ENCODE measurements at regions not wholly inside any gene's neighbourhood (a gene's known extent, or its start where the extent isn't known, plus 50 kb on each side); places are given as distances from the start of the nearest gene placed in this dataset.

DNA sequence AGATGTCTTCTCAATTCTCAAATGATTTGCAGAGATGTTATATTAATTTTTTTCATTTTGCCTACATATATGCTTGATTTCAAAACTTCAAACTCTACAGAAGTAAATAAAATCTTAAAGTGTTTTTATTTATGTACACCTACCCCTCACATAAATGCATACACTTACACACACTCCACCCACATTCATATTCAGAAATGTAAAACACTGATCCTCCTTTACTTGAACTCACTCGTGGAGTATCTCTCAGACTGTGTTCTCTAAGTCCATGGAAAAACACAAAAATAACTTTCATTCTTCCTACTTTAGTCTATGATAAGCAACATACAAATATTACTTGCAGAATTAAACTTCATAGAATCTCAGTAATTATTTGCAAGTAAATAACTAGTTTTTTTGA lies 209.1 kb upstream of the RBMS1 start:
- no peaks in the 10 kb centered on the region for H3K36me3 Mint-ChIP-seq (ENCODE audit: insufficient read depth)
- H3K4me3 Mint-ChIP-seq, result no peak overlapping the region
- DNase-seq (ENCODE audit: low spot score in 2 of 2), result no peak
- no peak overlapping the region for H3K27ac Mint-ChIP-seq (ENCODE audit: low read depth)
- ATAC-seq (replicated peaks; ENCODE audit: extremely low read depth, poor library complexity, severe bottlenecking), result no peak
- peaks cover 15% of the 10 kb centered on the region for H3K27me3 Mint-ChIP-seq
- H3K4me1 Mint-ChIP-seq, result peaks cover 13% of the 10 kb centered on the region
- H3K9me3 Mint-ChIP-seq, result no peaks in the 10 kb centered on the region

DNA sequence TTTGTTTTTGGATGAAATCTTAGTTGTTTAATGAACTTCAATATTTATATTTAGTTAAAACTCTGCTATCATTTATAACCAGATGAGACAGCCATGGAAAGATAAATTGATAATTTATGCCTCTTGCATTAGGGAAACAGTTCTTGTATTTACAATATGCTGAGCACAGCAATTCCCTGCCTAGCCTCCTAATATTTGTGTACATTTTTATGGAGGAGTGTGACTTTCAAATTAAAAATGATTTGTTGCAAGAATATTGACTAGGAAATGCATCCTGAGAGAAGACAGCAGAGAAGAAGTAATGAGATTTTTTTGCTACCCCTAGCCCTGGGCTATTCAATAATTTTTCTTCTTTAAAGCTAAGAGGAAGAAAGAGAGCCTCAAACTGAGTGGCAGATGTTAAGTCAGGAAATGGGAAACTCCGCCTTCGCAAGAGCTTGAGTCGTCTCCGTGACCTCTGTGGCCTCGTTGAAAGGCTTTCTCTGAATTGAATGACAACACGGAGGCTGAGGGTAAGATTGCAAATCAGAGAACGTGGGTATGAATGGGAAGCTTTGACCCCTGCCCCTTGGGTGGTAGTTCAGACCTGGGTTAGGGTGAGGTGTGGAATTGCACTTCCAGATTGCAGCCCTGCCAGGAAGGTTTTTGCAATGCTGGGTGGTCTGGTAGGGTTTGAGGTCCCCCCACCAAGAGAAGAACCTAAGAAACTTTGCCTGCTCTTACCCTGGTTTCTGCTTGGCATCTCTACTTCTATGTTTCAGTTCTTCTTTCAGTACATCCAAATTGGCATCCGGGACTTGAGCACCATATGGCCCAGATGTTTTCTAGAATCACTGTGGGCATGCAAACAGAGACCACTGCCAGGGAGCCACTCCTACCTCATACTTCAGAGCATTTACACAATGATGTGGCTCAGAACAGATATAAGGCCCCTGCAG lies 210.3 kb upstream of the RBMS1 start:
- no peak overlapping the region for H3K27ac Mint-ChIP-seq (ENCODE audit: low read depth)
- DNase-seq (ENCODE audit: low spot score in 2 of 2), result no peak
- peaks cover 13% of the 10 kb centered on the region for H3K4me1 Mint-ChIP-seq
- H3K9me3 Mint-ChIP-seq, result no peaks in the 10 kb centered on the region
- no peaks in the 10 kb centered on the region for H3K36me3 Mint-ChIP-seq (ENCODE audit: insufficient read depth)
- peaks cover 18% of the 10 kb centered on the region for H3K27me3 Mint-ChIP-seq
- peak; percentile 6 for ATAC-seq (replicated peaks; ENCODE audit: extremely low read depth, poor library complexity, severe bottlenecking)
- H3K4me3 Mint-ChIP-seq, result no peak overlapping the region

DNA sequence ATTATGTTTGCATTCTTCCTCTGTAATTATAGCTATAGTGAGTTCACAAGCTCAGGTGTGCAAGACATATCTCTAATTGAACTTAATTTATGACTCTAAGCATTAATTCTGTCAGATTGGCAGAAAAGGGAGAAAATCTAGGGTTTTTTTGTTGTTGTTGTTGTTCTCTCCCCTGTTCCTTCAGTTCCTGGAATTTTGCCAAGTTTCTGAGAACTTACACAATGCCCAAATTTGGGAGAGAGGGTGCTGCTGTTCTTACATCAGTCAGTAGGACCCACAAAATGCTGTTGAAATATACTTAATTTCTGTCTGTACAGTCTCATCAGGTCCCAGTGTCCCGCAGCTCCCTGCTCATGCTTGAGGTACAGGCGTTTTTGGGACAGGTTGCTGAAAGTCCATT lies 221.8 kb upstream of the RBMS1 start:
- no peak for ATAC-seq (replicated peaks; ENCODE audit: extremely low read depth, poor library complexity, severe bottlenecking)
- no peak for DNase-seq (ENCODE audit: low spot score in 2 of 2)
- H3K36me3 Mint-ChIP-seq (ENCODE audit: insufficient read depth), result no peaks in the 10 kb centered on the region
- H3K9me3 Mint-ChIP-seq, result no peaks in the 10 kb centered on the region
- no peaks in the 10 kb centered on the region for H3K4me1 Mint-ChIP-seq
- H3K27ac Mint-ChIP-seq (ENCODE audit: low read depth), result no peak overlapping the region
- H3K4me3 Mint-ChIP-seq, result no peak overlapping the region
- H3K27me3 Mint-ChIP-seq, result peaks cover 49% of the 10 kb centered on the region

DNA sequence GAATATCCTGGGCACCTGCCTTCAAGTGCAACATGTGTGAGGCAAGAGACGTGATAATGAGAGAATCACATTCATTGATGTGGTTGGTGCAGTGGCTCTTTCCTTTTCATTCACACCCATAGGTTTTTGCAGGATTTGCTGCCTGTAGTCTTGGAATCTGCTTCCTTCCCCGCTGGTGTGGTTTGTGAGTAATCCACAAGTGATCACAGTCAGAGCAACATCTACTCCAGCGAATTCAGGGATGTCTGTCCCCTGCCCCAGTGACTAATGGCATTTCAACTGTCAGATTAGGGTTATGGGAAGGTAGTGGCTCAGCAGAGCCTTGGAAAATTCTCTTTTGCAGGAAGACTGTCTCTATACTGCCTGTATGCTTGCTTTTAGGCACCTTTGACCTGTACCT lies 225.5 kb upstream of the RBMS1 start:
- no peaks in the 10 kb centered on the region for H3K4me1 Mint-ChIP-seq
- no peak overlapping the region for H3K27ac Mint-ChIP-seq (ENCODE audit: low read depth)
- peaks cover 48% of the 10 kb centered on the region for H3K27me3 Mint-ChIP-seq
- H3K4me3 Mint-ChIP-seq, result no peak overlapping the region
- DNase-seq (ENCODE audit: low spot score in 2 of 2) (no peak), ATAC-seq (replicated peaks; ENCODE audit: extremely low read depth, poor library complexity, severe bottlenecking) (no peak)
- H3K9me3 Mint-ChIP-seq, result no peaks in the 10 kb centered on the region
- no peaks in the 10 kb centered on the region for H3K36me3 Mint-ChIP-seq (ENCODE audit: insufficient read depth)

DNA sequence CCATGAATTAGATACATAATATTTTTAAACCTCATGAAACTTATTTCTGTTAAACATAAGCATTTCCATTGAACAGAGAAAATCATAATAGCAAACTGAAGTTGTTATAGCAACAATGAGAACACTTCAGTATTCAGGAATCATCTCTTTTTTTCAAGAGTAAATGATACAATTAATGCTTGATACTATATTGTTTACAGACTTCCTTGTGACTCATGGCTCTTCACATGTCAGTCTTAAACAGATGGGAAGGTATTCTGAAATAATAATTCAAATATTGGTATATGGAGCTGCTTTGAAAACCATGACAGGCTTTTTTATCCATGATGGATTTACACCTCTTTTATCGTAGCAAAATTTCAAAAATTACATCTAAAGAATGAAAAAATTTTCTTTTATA lies 226.5 kb upstream of the RBMS1 start:
- no peak for DNase-seq (ENCODE audit: low spot score in 2 of 2)
- no peak overlapping the region for H3K27ac Mint-ChIP-seq (ENCODE audit: low read depth)
- peaks cover 54% of the 10 kb centered on the region for H3K27me3 Mint-ChIP-seq
- H3K4me3 Mint-ChIP-seq, result no peak overlapping the region
- H3K9me3 Mint-ChIP-seq, result no peaks in the 10 kb centered on the region
- no peaks in the 10 kb centered on the region for H3K4me1 Mint-ChIP-seq
- H3K36me3 Mint-ChIP-seq (ENCODE audit: insufficient read depth), result no peaks in the 10 kb centered on the region
- no peak for ATAC-seq (replicated peaks; ENCODE audit: extremely low read depth, poor library complexity, severe bottlenecking)

DNA sequence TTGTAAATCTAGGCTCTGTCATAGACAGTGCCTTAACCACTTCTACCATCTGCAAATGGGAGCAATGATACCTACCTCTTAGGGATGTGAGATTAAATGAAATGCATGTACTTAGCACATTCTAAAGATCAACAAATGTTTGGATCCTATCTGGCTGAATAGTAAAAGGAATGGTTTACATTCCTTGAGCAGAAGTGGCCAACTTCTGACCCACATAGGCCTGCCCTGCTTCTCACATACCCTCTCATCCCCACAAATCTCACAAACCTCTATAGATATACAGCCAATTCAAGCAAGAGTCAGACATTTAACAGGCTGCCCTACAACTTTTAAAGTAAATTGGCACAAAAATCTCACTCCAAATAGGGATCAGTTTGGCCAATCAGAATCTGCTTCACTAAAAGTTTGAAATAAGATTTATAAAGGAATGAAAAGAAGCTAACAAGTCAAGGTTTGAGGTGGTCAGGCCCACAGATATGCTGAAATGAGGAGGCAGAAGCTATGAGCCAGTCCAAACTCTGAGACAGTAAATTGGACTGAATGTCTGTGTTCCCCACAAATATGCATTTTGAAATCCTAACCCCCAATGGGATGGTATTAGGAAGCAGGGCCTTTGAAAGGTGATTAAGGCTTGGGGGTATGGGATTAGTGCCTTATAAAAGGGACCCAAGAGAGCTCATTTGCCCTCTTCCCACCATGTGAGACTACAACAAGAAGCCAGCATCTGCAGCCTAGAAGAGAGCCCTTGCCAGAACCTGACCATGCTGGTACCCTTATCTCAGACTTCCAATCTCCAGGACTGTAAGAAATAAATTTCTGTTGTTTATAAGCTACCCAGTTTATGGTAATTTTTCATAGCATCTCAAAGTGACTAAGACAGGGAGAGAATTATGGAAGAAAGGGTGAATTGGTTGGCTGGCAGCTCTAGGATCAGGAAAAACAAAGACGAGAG lies 227.8 kb upstream of the RBMS1 start:
- no peaks in the 10 kb centered on the region for H3K9me3 Mint-ChIP-seq
- DNase-seq (ENCODE audit: low spot score in 2 of 2), result no peak
- H3K4me3 Mint-ChIP-seq, result no peak overlapping the region
- peaks cover 55% of the 10 kb centered on the region for H3K27me3 Mint-ChIP-seq
- no peaks in the 10 kb centered on the region for H3K36me3 Mint-ChIP-seq (ENCODE audit: insufficient read depth)
- H3K27ac Mint-ChIP-seq (ENCODE audit: low read depth), result no peak overlapping the region
- no peak for ATAC-seq (replicated peaks; ENCODE audit: extremely low read depth, poor library complexity, severe bottlenecking)
- H3K4me1 Mint-ChIP-seq, result no peaks in the 10 kb centered on the region

DNA sequence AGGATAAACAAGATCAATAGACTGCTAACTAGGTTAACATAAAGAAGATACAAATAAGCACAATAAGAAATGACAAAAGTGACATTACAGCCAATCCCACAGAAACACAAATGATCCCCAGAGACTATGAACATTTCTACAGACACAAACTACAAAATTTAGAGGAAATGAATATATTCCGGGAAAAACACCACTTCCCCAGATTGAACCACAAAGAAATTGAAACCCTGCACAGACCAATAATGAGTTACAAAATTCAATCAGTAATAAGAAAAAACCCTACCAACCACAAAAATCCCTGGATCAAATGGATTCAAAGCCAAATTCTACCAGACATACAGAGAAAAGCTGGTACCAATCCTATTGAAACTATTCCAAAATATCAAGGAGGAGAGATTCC lies 232.4 kb upstream of the RBMS1 start:
- ATAC-seq (replicated peaks; ENCODE audit: extremely low read depth, poor library complexity, severe bottlenecking) (no peak), DNase-seq (ENCODE audit: low spot score in 2 of 2) (no peak)
- Mint-ChIP-seq H3K4me1 (no peaks in the 10 kb centered on the region), H3K36me3 (ENCODE audit: insufficient read depth) (no peaks in the 10 kb centered on the region), H3K27me3 (peaks cover 55% of the 10 kb centered on the region), H3K9me3 (no peaks in the 10 kb centered on the region), H3K27ac (ENCODE audit: low read depth) (no peak overlapping the region), H3K4me3 (no peak overlapping the region)

DNA sequence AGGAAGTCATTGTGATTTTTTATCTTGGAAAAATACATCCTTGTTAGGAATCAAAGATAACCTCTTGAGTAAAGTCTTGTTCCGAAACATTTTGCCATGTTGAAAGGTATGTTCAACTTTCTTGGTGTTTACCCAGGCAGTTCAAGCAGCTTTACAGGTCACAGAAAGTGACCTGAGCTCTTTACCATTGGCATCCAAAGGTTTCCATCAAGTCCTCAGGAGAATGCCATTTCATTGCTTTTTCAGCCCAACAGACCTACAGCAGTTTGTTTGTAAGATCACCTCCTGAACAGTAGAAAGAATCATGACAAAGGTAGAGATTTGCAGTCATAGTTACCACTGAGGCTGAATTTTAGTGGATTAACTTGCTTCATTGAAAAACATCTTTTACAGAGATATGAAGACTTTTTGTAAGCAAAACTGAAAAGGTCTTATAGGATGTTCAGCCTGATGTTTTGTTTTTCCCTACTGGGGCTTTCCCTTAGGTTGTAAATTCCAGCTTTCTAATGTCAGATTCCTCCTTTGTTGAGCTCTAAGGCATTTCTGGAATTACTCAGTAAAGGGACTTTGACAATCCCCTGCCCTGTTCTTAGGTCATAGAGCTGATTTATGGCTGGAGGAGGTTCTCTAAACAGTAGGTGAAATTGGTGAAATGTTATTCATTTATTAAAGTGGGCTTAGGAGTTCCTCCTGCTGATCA lies 236.8 kb upstream of the RBMS1 start:
- Mint-ChIP-seq H3K27ac (ENCODE audit: low read depth) (no peak overlapping the region), H3K36me3 (ENCODE audit: insufficient read depth) (no peaks in the 10 kb centered on the region), H3K27me3 (peaks cover 44% of the 10 kb centered on the region), H3K4me3 (no peak overlapping the region), H3K4me1 (no peaks in the 10 kb centered on the region), H3K9me3 (no peaks in the 10 kb centered on the region)
- ATAC-seq (replicated peaks; ENCODE audit: extremely low read depth, poor library complexity, severe bottlenecking) (no peak), DNase-seq (ENCODE audit: low spot score in 2 of 2) (no peak)

DNA sequence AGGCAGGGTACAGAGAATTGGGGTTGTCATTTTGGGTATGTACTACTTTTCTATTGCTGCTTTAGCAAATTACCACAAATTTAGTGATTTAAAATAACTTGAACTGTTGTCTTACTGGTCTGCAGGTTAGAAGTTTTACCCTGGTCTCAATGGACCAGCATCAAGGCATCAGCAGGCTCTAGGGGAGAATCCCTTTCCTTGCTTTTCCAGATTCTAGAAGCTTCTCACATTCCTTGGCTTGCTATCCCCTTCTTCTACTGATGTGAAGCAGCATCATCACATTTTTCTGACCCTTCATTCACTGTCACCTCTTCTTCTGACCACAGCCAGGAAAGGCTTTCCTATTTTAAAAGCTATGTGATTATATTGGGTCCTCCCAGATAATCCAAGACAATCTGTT lies 237.8 kb upstream of the RBMS1 start:
- no peak for DNase-seq (ENCODE audit: low spot score in 2 of 2)
- no peaks in the 10 kb centered on the region for H3K36me3 Mint-ChIP-seq (ENCODE audit: insufficient read depth)
- ATAC-seq (replicated peaks; ENCODE audit: extremely low read depth, poor library complexity, severe bottlenecking), result no peak
- peaks cover 44% of the 10 kb centered on the region for H3K27me3 Mint-ChIP-seq
- no peak overlapping the region for H3K27ac Mint-ChIP-seq (ENCODE audit: low read depth)
- H3K9me3 Mint-ChIP-seq, result no peaks in the 10 kb centered on the region
- H3K4me1 Mint-ChIP-seq, result no peaks in the 10 kb centered on the region
- no peak overlapping the region for H3K4me3 Mint-ChIP-seq

DNA sequence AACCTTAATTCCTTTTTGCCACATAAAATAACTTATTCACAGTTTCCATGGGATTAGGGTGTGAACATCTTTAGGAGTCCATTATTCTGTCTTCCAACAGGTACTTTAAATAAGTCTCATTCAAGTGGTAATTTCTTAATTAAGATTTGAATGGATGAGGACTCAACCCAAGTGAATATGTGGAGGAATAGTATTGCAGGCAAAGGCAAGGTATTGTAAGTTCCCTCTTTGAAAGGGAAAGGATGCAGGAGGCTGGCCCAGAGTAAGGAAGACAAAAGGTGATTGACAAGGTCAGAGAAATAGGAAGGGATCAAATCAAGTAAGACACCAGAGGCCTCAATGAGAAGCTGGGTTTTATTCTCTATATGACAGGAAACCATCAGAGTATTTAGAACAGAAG lies 238.2 kb upstream of the RBMS1 start:
- no peaks in the 10 kb centered on the region for H3K4me1 Mint-ChIP-seq

DNA sequence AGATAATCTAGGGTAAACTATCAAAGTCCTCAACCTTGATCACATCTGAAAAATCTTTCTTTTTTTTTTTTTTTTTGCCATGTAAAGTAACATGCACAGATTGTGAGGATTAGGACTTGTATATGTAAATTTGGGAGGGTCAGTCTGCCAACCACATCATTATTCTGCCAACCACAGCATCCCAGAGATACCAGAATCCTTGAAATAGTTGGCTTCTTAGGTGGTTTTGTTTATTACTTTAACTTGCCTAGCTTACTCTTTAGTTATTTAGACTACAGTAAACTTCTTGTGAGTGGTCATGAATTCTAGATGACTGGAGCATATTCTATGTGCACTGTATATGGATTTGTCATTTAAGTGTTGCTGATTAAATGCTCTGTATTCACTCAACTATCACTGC lies 242.1 kb upstream of the RBMS1 start:
- no peak overlapping the region for H3K27ac Mint-ChIP-seq (ENCODE audit: low read depth)

More for the DNA sequence above, 238.2 kb upstream of the RBMS1 start:
- no peak overlapping the region for H3K27ac Mint-ChIP-seq (ENCODE audit: low read depth)
- H3K36me3 Mint-ChIP-seq (ENCODE audit: insufficient read depth), result no peaks in the 10 kb centered on the region
- ATAC-seq (replicated peaks; ENCODE audit: extremely low read depth, poor library complexity, severe bottlenecking), result no peak
- H3K4me3 Mint-ChIP-seq, result no peak overlapping the region
- peaks cover 44% of the 10 kb centered on the region for H3K27me3 Mint-ChIP-seq
- DNase-seq (ENCODE audit: low spot score in 2 of 2), result no peak
- H3K9me3 Mint-ChIP-seq, result no peaks in the 10 kb centered on the region

More for the DNA sequence above, 242.1 kb upstream of the RBMS1 start:
- no peak for ATAC-seq (replicated peaks; ENCODE audit: extremely low read depth, poor library complexity, severe bottlenecking)
- no peak overlapping the region for H3K4me3 Mint-ChIP-seq
- no peaks in the 10 kb centered on the region for H3K4me1 Mint-ChIP-seq
- DNase-seq (ENCODE audit: low spot score in 2 of 2), result no peak
- peaks cover 38% of the 10 kb centered on the region for H3K27me3 Mint-ChIP-seq
- no peaks in the 10 kb centered on the region for H3K9me3 Mint-ChIP-seq
- H3K36me3 Mint-ChIP-seq (ENCODE audit: insufficient read depth), result no peaks in the 10 kb centered on the region
